HUES6 (cell line): ENCODE measurements at regions not wholly inside any gene's neighbourhood (a gene's known extent, or its start where the extent isn't known, plus 50 kb on each side); places are given as distances from the start of the nearest gene placed in this dataset.

Experiments used
- H3K27ac ChIP-seq: 2 replicates; pipeline ENCODE4 v1.7.0; 2013; ENCODE audit warnings: low read depth, mild to moderate bottlenecking, low read length, inconsistent platforms
- H3K27me3 ChIP-seq: 2 replicates; pipeline ENCODE4 v1.6.1; 2013; ENCODE audit warnings: low read length; ENCODE audit not compliant: control insufficient read depth, insufficient read depth
- H3K36me3 ChIP-seq: 2 replicates; pipeline ENCODE4 v1.6.1; 2013; ENCODE audit warnings: low read length; ENCODE audit not compliant: control insufficient read depth, insufficient read depth
- H3K4me1 ChIP-seq: 2 replicates; pipeline ENCODE4 v1.6.1; 2013; ENCODE audit warnings: low read length; ENCODE audit not compliant: control insufficient read depth, insufficient read depth
- H3K4me3 ChIP-seq: 2 replicates; pipeline ENCODE4 v1.5.1; 2013; ENCODE audit warnings: low read depth, low read length
- H3K9ac ChIP-seq: one replicate; pipeline ENCODE4 v1.6.1; 2013; ENCODE audit warnings: mild to moderate bottlenecking, low read length
- H3K9me3 ChIP-seq: 2 replicates; pipeline ENCODE4 v1.6.1; 2013; ENCODE audit warnings: low read depth, low read length; ENCODE audit not compliant: control insufficient read depth, insufficient read depth

DNA sequence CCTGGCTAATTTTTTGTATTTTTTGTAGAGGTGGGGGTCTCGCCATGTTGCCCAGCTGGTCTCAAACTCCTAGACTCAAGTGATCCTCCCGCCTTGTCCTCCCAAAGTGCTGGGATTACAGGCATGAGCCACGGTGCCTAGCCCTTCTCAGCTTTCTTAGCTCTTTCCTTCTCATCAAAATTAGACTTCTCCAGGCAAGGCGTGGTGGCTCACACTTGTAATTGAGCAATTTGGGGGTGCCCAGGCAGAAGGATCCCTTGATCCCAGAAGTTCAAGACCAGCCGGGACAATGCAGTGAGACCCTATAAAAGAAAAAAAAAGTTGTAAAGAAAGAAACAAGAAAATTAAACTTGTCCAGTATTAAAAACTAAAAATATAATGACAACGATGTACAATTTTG lies 112.6 kb upstream of the ERRFI1 start:
- H3K4me1 ChIP-seq: peaks cover 11% of the 10 kb centered on the region
- no peaks in the 10 kb centered on the region for H3K36me3 ChIP-seq
- no peaks in the 10 kb centered on the region for H3K9me3 ChIP-seq
- H3K4me3 ChIP-seq: no peak overlapping the region
- no peak overlapping the region for H3K27ac ChIP-seq
- H3K9ac ChIP-seq: no peak overlapping the region
- H3K27me3 ChIP-seq: no peaks in the 10 kb centered on the region

DNA sequence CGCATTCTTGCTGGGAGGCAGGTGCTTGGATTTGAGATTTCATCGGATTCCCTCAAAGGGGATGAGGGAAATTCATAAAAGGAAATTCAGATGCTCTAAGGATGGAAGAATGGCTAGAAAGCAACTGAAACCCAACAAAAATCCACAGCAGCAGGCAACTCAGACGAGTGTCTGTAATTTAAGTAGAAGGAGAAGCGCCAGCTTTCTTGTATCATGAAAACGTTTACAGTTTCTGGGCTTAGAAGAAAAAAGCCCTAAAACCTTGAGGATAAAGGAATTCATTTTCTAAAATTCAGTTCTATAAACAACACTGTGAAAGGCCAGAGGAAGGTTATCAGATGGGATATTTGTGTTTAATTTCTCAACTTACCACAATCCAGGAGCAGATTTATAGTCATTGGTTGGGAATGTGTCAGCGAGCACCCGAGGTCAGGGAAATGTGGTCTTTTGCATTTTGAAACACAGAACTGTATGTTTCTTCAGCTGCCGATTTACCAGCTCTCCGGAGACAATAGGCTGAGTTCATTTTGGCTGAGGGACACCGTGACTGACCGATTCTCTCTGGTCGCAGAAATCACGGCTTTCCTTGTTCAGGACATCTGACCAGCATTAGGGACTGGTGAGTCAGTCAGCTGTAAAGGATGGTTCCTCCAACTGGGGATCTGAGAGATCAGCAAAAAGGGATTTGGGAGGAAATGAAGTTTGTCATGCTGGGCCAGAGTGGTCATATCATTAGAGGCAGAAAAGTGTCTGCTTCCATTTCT lies 111.6 kb upstream of the ERRFI1 start:
- Histone ChIP-seq H3K4me1 (peaks cover 11% of the 10 kb centered on the region), H3K36me3 (no peaks in the 10 kb centered on the region), H3K9me3 (no peaks in the 10 kb centered on the region), H3K9ac (no peak overlapping the region), H3K27me3 (no peaks in the 10 kb centered on the region), H3K4me3 (no peak overlapping the region), H3K27ac (no peak overlapping the region)

DNA sequence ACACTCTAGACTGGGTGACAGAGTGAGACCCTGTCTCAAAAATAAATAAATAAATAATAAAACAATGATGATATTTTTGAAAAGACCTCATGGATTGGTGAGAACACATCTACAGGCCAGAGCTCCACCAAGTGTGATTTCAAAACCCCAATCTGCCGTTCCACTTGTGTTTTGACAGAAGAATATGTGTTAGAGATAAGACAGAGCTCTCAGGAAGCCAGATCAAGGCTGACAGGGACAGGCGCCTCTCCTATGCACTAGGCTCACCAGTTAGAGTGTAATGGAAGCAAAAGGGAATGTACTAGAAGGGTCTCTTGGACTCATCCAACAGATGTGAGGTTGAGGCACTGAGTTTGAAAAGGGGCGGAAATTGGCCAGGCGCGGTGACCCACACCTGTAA lies 110.7 kb upstream of the ERRFI1 start:
- Histone ChIP-seq H3K27ac (no peak overlapping the region), H3K27me3 (no peaks in the 10 kb centered on the region), H3K36me3 (no peaks in the 10 kb centered on the region), H3K4me1 (peaks cover 11% of the 10 kb centered on the region), H3K9me3 (no peaks in the 10 kb centered on the region), H3K4me3 (no peak overlapping the region), H3K9ac (no peak overlapping the region)

DNA sequence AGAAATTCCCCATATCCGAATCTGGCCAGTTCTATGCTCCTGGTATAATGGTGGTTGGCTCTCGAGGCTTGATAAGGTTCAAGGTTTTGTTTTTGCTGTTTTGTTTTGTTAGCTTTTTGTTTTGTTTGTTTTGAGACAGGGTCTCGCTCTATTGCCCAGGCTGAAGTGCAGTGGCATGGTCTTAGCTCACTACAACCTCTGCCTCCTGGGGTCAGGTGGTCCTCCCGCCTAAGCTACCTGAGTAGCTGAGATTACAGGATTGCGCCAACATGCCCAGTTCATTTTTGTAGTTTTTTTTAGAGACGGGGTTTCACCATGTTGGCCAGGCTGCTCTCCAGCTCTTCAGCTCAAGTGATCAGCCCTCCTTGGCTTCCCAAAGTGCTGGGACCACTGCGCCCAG lies 109.1 kb upstream of the ERRFI1 start:
- no peak overlapping the region for H3K4me3 ChIP-seq
- no peak overlapping the region for H3K9ac ChIP-seq
- H3K27me3 ChIP-seq: no peaks in the 10 kb centered on the region
- no peak overlapping the region for H3K27ac ChIP-seq
- H3K36me3 ChIP-seq: no peaks in the 10 kb centered on the region
- H3K9me3 ChIP-seq: no peaks in the 10 kb centered on the region
- peaks cover 11% of the 10 kb centered on the region for H3K4me1 ChIP-seq

DNA sequence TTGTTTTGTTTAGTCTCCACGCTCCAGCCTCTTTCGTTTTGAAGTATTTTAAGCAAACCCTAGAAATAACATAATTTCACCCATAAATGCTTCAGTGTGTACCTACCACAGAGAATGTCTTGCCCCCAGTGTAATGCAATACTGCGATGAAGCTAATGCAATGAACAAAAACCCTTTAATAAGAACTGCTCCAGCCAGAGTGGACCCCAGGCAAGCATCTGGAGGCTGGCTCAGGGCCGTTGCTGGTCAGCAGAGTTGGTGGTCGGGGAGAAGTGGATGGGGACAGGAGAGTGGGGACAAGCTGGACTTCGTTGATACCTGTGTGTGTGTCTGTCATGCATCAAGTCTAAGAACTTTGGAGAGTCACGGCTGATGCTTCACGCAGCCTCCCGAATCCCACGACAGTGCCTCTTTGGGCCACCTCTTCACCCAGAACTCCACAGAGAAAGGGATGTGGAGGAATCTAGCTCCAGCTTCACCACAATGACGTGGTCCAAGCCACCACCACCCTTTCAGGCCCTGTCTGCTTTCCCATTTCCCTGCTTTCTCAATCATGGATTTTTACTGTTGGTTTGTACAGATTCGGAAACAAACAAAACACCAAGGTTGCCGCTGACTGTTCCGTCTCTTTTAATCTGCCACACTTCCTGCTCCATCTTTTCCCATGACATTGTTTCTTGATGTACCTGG lies 108.6 kb upstream of the ERRFI1 start:
- H3K9ac ChIP-seq: no peak overlapping the region
- peaks cover 11% of the 10 kb centered on the region for H3K4me1 ChIP-seq
- no peaks in the 10 kb centered on the region for H3K27me3 ChIP-seq
- no peak overlapping the region for H3K27ac ChIP-seq
- H3K4me3 ChIP-seq: no peak overlapping the region
- H3K9me3 ChIP-seq: no peaks in the 10 kb centered on the region
- no peaks in the 10 kb centered on the region for H3K36me3 ChIP-seq

DNA sequence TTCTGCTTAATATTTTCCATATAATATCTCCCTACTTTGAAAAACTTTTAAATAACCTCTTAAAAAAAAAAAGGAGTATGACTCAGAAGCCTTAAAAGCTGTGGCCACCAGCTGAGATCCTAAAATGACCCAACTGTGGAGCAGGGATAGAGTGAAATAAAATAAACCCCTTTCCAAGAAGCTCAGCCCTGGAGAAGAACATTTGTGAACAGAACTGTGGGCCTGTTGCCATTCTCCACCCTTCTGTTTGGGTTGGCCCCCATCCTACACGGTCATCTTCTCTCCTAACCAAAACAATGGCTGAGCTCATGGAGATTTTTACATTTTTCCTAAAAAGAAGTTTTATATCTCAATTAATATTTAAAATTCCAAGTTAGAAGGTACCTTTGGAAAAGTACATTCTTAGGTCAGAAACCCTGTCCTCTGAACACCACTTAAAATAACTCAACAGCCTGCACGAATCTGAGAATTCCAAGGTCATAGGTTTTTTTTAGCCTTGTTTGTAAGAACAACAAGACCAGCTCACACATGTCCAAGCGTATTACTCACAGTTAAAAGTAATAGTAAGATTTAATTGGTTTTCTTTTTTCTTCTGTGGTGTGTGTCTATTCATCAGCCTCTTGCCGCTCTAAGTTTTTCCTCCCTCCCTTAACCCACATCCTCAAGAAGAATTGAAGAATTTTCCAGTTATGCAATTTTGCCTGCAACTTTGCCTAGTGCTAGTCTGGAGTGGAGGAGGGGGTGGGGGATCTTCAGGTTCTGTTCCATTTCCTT lies 107.7 kb upstream of the ERRFI1 start:
- no peak overlapping the region for H3K9ac ChIP-seq
- H3K4me1 ChIP-seq: peaks cover 11% of the 10 kb centered on the region
- no peak overlapping the region for H3K4me3 ChIP-seq
- H3K36me3 ChIP-seq: no peaks in the 10 kb centered on the region
- H3K27me3 ChIP-seq: no peaks in the 10 kb centered on the region
- no peak overlapping the region for H3K27ac ChIP-seq
- H3K9me3 ChIP-seq: no peaks in the 10 kb centered on the region

DNA sequence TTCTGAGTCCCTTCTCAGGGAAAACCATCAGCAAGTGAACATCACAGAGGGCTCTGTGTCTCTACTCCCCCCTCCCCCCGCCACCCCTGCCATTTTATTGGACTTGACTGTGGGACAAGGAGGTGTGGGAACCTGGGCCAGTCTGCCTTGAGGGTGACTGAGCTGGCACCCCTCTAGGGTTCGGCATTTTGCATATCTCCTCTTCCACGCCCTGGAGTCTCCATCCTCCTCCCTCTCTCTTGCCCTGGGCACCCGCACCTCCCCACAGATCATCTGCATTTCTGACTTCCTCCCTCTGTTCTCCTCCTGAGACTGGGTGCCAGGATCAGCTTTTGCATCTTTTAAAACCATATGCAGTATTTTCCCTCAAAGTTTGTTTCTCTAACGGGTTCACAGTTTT lies 107.1 kb upstream of the ERRFI1 start:
- H3K4me1 ChIP-seq: peaks cover 11% of the 10 kb centered on the region
- H3K36me3 ChIP-seq: no peaks in the 10 kb centered on the region
- H3K27ac ChIP-seq: no peak overlapping the region
- no peak overlapping the region for H3K4me3 ChIP-seq
- H3K9ac ChIP-seq: no peak overlapping the region
- no peaks in the 10 kb centered on the region for H3K9me3 ChIP-seq
- no peaks in the 10 kb centered on the region for H3K27me3 ChIP-seq

DNA sequence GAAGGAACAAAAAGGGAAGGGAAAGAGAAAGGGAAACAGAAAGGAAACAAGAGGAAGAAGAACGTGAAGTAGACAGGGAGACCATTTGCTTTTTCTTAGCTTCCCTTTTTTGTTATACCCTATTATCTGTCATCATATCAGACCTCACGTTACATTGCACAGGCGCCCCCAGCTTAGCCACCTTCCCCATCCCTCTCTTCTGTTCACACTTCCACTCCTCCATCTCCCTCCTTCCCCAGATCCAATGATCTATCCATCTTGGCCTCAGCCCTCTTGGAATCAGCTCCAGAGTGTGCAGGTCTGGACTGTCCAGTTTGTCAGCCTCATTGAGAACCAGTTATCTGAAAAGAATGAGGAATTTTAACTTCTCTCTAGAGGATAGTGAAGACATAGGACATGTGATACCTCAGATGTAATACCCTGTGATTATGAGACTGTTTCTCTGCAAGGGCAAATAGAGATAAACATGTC lies 101.1 kb upstream of the ERRFI1 start:
- no peaks in the 10 kb centered on the region for H3K36me3 ChIP-seq
- H3K4me1 ChIP-seq: peaks cover 6% of the 10 kb centered on the region
- H3K9me3 ChIP-seq: peaks cover 16% of the 10 kb centered on the region
- no peak overlapping the region for H3K27ac ChIP-seq
- no peak overlapping the region for H3K9ac ChIP-seq
- H3K4me3 ChIP-seq: no peak overlapping the region
- no peaks in the 10 kb centered on the region for H3K27me3 ChIP-seq

DNA sequence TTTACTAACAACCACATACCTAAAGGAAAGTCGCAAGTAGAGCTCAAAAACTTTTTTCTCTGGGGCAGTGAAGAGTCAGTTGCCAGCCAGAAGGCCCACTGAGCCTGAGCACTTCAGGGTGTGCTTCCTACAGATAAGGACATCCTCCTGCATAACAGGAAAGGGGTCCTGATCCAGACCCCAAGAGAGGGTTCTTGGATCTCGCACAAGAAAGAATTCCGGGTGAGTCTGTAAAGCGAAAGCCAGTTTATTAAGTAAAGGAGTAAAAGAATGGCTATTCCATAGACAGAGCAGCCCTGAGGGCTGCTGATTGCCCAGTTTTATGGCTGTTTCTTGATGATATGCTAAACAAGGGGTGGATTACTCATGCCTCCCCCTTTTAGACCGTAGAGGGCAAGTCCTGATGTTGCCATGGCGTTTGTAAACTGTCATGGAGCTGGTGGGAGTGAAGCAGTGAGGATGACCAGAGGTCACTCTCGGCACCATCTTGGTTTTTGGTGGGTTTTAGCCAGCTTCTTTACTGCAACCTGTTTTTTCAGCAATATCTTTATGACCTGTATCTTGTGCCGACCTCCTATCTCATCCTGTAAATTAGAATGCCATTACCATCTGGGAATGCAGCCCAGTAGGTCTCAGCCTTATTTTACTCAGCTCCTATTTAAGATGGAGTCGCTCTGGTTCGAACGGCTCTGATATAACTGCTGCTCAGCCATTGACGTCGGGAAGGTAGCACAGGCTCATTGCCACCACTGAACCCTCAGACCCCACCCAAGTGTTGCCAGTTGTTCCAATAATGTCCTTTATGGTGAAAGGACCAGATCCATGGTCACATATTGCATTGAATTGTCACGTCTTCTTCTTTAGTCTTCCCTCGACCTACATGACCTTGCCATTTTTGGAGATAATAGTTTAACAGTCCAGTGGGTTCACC lies 96.6 kb upstream of the ERRFI1 start:
- H3K4me3 ChIP-seq: no peak overlapping the region
- H3K27me3 ChIP-seq: no peaks in the 10 kb centered on the region
- H3K36me3 ChIP-seq: no peaks in the 10 kb centered on the region
- H3K9me3 ChIP-seq: peaks cover 16% of the 10 kb centered on the region
- no peak overlapping the region; the same call in 1 of the 2 replicates for H3K27ac ChIP-seq
- peaks cover 27% of the 10 kb centered on the region for H3K4me1 ChIP-seq
- no peak overlapping the region for H3K9ac ChIP-seq

DNA sequence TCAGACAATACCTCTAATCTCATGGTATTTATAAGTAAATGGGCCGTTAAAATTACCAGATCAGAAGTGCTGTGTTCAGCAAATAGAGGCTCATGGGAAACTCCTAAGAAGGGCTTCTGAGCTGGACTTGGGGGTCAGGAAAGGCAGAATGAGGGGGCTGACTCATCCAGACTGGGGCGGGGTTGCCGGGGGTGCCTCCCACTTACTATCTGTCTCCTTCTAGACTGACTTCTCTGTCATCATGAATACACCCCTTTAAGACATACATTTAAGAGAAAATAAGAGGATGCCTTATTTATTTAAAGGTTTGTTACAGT lies 96.0 kb upstream of the ERRFI1 start:
- Histone ChIP-seq H3K9ac (no peak overlapping the region), H3K4me3 (no peak overlapping the region), H3K4me1 (peaks cover 27% of the 10 kb centered on the region), H3K27me3 (no peaks in the 10 kb centered on the region), H3K9me3 (peaks cover 16% of the 10 kb centered on the region), H3K36me3 (no peaks in the 10 kb centered on the region), H3K27ac (peak overlapping the region; percentile 58; the same call in 1 of the 2 replicates)
